Cardiac muscle cell (in vitro differentiated cells and primary cell): ENCODE measurements at regions not wholly inside any gene's neighbourhood (a gene's known extent, or its start where the extent isn't known, plus 50 kb on each side); places are given as distances from the start of the nearest gene placed in this dataset.

Experiments used
- DNase-seq, 2 donors: peaks; one replicate each; pipeline versions ENCODE4 v3.0.0 to v3.0.0-alpha.2; 2010 to 2017; ENCODE audit warnings: low read depth in 1 of 2, low spot score in 1 of 2
- H3K27ac ChIP-seq: fragments of 200-600 bp; sonication (generic); 2 replicates; pipeline ENCODE4 v1.5.1; 2016
- H3K27me3 ChIP-seq: fragments of 200-600 bp; sonication (generic); 2 replicates; pipeline ENCODE4 v1.6.0; 2016; ENCODE audit warnings: control low read depth
- H3K36me3 ChIP-seq: fragments of 200-600 bp; sonication (generic); 2 replicates; pipeline ENCODE4 v1.5.1; 2016; ENCODE audit warnings: control low read depth
- H3K4me1 ChIP-seq: fragments of 200-600 bp; sonication (generic); 2 replicates; pipeline ENCODE4 v1.8.1; 2017; ENCODE audit warnings: low read depth, mild to moderate bottlenecking, mixed run types
- H3K4me3 ChIP-seq: fragments of 200-600 bp; sonication (generic); 2 replicates; pipeline ENCODE4 v1.5.1; 2016; ENCODE audit warnings: mild to moderate bottlenecking
- H3K9me3 ChIP-seq: fragments of 200-600 bp; sonication (generic); 2 replicates; pipeline ENCODE4 v1.5.1; 2017; ENCODE audit warnings: low read depth, mild to moderate bottlenecking, control low read depth
- TF ChIP-seq, protein P1 (sequence below): IDR thresholded peaks from 2 replicates; pipeline ENCODE4 v1.5.1; 2012; ENCODE audit warnings: low read depth, mild to moderate bottlenecking, low read length

DNA sequence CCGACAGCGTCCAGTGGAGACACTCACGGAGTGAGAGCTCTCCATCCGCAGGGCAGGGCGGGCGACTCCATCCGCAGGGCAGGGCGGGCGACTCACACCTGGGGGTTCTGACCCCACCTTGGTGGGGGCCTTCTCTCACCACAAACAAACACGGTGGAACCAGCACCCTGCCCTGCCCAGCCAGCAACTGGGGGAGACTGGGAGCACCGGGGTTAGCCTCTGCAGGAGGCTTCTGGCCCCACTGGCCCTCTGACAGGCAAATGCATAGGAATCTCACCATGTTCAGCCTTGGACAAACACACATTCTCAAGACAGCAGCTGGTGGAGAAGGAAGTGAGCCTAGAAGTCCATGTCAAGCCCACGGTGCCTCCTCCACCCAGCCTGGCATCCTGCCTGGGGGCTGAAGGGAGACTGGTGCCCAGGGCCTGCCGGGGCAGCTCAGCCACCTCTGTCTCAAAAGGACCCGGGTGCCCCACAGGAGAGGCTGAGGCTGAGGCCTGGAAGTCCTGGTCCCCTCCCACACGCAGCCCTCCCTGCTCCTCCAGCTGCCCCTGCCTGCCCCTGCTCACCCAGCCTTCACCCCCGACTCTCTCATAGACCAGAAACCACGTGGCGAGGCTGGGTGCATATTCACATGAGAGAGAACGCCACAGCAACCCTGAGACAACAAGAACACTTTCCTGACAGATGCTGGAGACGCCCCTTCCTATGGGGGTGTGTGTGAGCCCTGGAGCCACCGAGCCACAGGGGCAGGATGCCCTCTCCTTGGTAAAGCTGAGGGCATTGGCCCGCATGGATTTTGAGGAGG lies 98.4 kb upstream of the B3GAT1 start:
- Histone ChIP-seq H3K4me1 (peaks cover 3% of the 10 kb centered on the region), H3K36me3 (no peaks in the 10 kb centered on the region), H3K4me3 (no peak overlapping the region), H3K9me3 (no peaks in the 10 kb centered on the region), H3K27ac (no peak overlapping the region), H3K27me3 (peaks cover 13% of the 10 kb centered on the region)
- DNase-seq = no peak
- TF ChIP-seq, protein P1, sequence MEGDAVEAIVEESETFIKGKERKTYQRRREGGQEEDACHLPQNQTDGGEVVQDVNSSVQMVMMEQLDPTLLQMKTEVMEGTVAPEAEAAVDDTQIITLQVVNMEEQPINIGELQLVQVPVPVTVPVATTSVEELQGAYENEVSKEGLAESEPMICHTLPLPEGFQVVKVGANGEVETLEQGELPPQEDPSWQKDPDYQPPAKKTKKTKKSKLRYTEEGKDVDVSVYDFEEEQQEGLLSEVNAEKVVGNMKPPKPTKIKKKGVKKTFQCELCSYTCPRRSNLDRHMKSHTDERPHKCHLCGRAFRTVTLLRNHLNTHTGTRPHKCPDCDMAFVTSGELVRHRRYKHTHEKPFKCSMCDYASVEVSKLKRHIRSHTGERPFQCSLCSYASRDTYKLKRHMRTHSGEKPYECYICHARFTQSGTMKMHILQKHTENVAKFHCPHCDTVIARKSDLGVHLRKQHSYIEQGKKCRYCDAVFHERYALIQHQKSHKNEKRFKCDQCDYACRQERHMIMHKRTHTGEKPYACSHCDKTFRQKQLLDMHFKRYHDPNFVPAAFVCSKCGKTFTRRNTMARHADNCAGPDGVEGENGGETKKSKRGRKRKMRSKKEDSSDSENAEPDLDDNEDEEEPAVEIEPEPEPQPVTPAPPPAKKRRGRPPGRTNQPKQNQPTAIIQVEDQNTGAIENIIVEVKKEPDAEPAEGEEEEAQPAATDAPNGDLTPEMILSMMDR = no peak

DNA sequence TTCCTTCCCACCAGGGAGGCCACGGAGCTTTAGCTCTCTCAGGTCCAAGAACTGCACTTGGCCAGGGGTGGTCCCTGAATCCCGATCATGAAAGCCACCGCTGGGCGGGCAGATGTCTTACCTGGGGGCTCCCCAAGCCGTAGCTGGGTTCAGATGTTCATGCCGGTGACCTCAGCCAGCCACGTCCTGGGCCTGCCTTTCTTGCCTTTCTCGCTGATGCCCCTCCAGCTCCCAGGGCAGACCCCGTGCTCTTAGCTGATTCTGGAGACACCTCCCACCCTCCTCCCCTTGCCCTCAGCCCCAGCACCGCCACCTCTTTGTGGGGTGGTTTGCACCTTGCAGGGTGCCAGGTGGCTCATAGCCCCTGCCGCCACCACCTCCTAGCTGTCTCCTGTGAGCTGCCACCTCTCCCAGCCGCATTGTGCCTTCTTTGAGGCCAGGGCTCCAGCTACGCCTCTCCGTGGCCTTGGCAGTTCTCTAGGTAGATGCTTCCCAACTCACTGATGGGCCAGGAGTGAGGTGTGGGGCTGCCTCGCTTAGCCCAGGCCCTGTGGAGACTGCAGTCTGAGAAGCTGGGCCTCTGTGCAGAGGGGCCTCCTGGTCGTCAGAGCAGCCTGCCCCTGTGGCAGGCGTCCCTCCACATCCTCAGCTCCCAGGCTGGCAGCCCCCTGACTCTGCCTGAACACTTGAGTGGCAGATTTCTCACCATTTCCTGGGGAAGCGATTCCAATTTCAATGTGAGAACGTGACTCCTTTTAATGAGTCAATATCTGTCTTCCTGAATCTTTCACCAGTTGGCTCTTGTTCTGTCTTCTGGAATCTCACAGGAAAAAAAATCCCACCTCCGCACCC lies 97.6 kb upstream of the B3GAT1 start:
- Histone ChIP-seq H3K4me1 (no peaks in the 10 kb centered on the region), H3K27ac (no peak overlapping the region), H3K27me3 (peaks cover 13% of the 10 kb centered on the region), H3K36me3 (no peaks in the 10 kb centered on the region), H3K4me3 (no peak overlapping the region), H3K9me3 (no peaks in the 10 kb centered on the region)
- TF ChIP-seq, protein P1 = no peak
- no peak for DNase-seq

GRCh38 chr11:134508219-134508990 lies 96.4 kb upstream of the B3GAT1 start:
- H3K27me3 ChIP-seq = peaks cover 13% of the 10 kb centered on the region
- TF ChIP-seq, protein P1 = no peak
- no peak for DNase-seq
- no peak overlapping the region for H3K4me3 ChIP-seq
- H3K4me1 ChIP-seq = no peaks in the 10 kb centered on the region
- H3K9me3 ChIP-seq = no peaks in the 10 kb centered on the region
- no peaks in the 10 kb centered on the region for H3K36me3 ChIP-seq
- no peak overlapping the region for H3K27ac ChIP-seq

DNA sequence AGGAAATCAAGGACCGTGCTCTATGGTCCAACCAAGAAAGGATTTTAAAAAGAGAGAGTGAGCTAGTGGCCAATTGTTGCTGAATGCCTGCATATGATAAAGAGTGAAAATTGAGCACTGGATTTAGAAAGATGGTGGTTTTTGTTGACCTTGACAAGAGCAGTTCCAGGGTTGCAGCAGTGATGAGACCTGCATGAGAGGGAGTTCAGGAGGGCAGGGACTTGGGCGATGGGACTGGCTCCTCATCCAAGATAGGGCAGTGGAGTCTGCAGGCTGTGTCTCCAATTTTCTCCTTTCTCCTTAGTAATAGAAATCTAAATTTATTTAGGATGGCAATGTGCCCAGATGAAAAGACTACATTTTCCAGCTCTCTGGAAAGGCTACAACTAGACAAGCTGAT lies 94.0 kb upstream of the B3GAT1 start:
- Histone ChIP-seq H3K4me1 (no peaks in the 10 kb centered on the region), H3K4me3 (no peak overlapping the region), H3K36me3 (no peaks in the 10 kb centered on the region), H3K9me3 (no peaks in the 10 kb centered on the region), H3K27ac (no peak overlapping the region), H3K27me3 (no peaks in the 10 kb centered on the region)
- TF ChIP-seq, protein P1 = no peak
- no peak for DNase-seq

DNA sequence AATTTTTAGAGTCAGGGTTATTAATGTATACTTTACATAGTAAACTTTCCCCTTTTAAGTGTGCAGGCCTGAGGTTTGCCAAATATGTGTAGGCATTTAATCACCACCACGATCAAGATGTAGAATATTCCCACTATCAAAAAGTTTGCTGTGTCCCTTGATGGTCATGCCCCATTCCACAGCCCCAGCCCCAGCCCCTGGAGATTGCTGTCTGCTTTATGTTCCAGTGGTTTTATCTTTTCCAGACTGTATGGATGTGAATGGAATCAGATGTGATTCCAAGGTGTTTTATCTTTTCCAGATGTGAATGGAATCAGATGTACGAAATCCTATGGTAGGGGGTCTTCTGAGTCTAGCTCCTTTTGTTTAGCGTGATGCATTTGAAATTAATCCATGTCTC lies 93.1 kb upstream of the B3GAT1 start:
- no peaks in the 10 kb centered on the region for H3K27me3 ChIP-seq
- H3K4me3 ChIP-seq = no peak overlapping the region
- H3K4me1 ChIP-seq = no peaks in the 10 kb centered on the region
- H3K36me3 ChIP-seq = no peaks in the 10 kb centered on the region
- no peak overlapping the region for H3K27ac ChIP-seq
- no peaks in the 10 kb centered on the region for H3K9me3 ChIP-seq
- DNase-seq = no peak
- TF ChIP-seq, protein P1 = no peak
